Naive B cell (primary cell): ENCODE measurements at regions not wholly inside any gene's neighbourhood (a gene's known extent, or its start where the extent isn't known, plus 50 kb on each side); places are given as distances from the start of the nearest gene placed in this dataset.
"Not testable (repeated sequence)": the region's sequence is repeated elsewhere in the genome, so short reads cannot be mapped to it uniquely, and the experiment has no call there.

Source experiments
- ATAC-seq, 2 donors: fragments of 150-1000 bp; cut with Tn5 transposase; 2 replicates each; pipeline ENCODE4 v1.10.0; 2021; ENCODE audit warnings: low read depth in 2 of 2, mild to moderate bottlenecking in 2 of 2, moderate library complexity in 2 of 2
- DNase-seq: peaks from one replicate; pipeline ENCODE4 v3.0.0; 2022
- H3K27ac Mint-ChIP-seq, 6 donors: one replicate each; pipeline ENCODE4 v1.8.0; 2020 to 2022; ENCODE audit warnings: mild to moderate bottlenecking in 6 of 6, mixed read lengths in 6 of 6, moderate library complexity in 5 of 6, inconsistent platforms in 2 of 6
- H3K27me3 Mint-ChIP-seq, 3 donors: one replicate each; pipeline ENCODE4 v1.8.0; 2021 to 2022; ENCODE audit warnings: mixed read lengths in 3 of 3, mild to moderate bottlenecking in 1 of 3
- H3K36me3 Mint-ChIP-seq, 2 donors: one replicate each; pipeline ENCODE4 v1.8.0; 2020 to 2022; ENCODE audit warnings: mixed read lengths in 2 of 2, inconsistent platforms in 1 of 2, mild to moderate bottlenecking in 1 of 2
- H3K4me1 Mint-ChIP-seq, 3 donors: one replicate each; pipeline ENCODE4 v1.8.0; 2020 to 2022; ENCODE audit warnings: mixed read lengths in 3 of 3, inconsistent platforms in 1 of 3, mild to moderate bottlenecking in 1 of 3, moderate library complexity in 1 of 3
- H3K4me3 Mint-ChIP-seq, 8 donors: one replicate each; pipeline ENCODE4 v1.8.0; 2020 to 2022; ENCODE audit warnings: mild to moderate bottlenecking in 8 of 8, mixed read lengths in 8 of 8, moderate library complexity in 8 of 8, inconsistent platforms in 2 of 8
- H3K9me3 Mint-ChIP-seq, 7 donors: one replicate each; pipeline ENCODE4 v1.8.0; 2020 to 2022; ENCODE audit warnings: mixed read lengths in 7 of 7, mild to moderate bottlenecking in 5 of 7, inconsistent platforms in 2 of 7, moderate library complexity in 1 of 7

DNA sequence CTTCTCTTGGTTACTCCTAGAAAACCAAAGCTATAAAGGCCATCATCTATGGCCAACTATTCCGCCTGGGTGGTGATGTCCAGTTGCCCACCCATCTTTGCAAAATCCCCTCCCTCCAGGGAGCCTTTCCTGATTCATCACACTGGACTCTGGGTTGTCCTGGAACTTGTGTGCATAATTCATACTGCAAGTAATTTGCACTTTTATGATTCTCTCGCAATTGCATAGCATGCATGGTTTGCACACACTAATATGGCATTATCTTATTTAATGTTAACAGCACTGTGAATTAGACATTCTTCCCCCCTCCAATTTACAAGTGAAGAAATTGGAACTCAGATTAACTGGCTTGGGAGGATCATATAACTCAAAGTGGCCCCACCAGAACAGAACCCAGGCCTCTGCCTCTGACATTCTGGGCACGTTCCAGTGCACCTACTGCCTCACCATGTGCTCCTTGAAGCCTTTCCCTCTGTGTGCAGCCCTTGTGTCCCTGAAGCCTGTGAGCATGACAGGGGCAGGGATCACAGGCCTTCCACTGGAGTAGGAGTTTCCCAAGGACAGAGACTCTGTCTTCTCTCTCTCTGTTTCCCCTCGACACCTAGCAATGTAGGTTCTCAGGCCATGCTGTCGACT, 98.9 kb upstream of the IPO9 start:
- H3K4me1 Mint-ChIP-seq, result peaks cover 0 to 4% (median 0%) of the 10 kb centered on the region in 3 donors
- DNase-seq, result no peak
- no peak for ATAC-seq
- H3K9me3 Mint-ChIP-seq, result no peaks in the 10 kb centered on the region
- no peak overlapping the region for H3K4me3 Mint-ChIP-seq
- H3K36me3 Mint-ChIP-seq, result no peaks in the 10 kb centered on the region
- H3K27me3 Mint-ChIP-seq, result peaks cover 2 to 22% (median 3%) of the 10 kb centered on the region in 3 donors
- peak overlapping the region in 1 of 6 donors; percentile 24 for H3K27ac Mint-ChIP-seq

DNA sequence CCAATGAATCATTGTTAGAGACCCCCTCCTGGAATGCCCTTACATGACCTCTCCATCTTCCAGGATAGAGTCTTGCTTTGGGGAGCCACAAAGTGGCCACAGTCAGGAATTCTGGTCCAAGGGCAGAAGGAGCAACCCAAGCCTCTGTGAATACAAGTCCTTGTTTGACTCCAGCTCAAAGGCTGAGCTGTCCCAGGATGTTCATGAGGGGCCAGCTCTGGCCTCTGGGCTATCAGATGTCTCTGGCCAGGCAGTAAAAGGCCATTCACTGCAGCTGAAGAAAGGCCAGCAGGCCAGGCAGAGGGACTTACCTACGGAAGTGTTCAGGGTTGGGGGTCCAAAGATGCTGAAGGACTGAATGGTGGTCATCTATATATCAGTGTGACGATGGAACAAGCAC, 98.3 kb upstream of the IPO9 start:
- Mint-ChIP-seq H3K27me3 (peaks cover 0 to 22% (median 3%) of the 10 kb centered on the region in 3 donors), H3K4me3 (no peak overlapping the region), H3K27ac (no peak overlapping the region), H3K36me3 (no peaks in the 10 kb centered on the region), H3K4me1 (peaks cover 0 to 4% (median 0%) of the 10 kb centered on the region in 3 donors), H3K9me3 (no peaks in the 10 kb centered on the region)
- DNase-seq, result no peak
- no peak for ATAC-seq

DNA sequence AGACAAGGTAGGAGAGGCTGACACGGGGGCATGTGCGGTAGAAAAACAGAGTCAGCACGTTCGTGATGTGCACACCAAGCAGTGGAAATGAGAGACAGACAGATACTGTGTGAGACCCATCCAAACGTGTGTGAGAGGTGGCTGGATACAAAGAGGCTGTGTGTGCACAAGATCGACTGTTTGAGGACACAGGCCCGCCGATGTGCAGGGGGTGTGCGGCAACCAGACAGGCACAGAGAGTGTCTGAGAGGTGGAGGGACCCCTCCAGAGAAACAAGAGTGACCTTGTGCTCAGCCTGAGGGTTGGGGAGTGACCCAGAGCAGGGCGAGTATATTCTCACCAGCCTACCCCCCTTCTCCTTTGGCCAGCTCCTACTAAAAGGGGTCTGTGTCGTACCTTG, 97.8 kb upstream of the IPO9 start:
- no peak for ATAC-seq
- Mint-ChIP-seq H3K27ac (no peak overlapping the region), H3K36me3 (no peaks in the 10 kb centered on the region), H3K4me1 (peaks cover 3 to 4% (median 4%) of the 10 kb centered on the region in 3 donors), H3K9me3 (no peaks in the 10 kb centered on the region), H3K27me3 (peaks cover 0 to 22% (median 3%) of the 10 kb centered on the region in 3 donors), H3K4me3 (no peak overlapping the region)
- DNase-seq, result no peak

DNA sequence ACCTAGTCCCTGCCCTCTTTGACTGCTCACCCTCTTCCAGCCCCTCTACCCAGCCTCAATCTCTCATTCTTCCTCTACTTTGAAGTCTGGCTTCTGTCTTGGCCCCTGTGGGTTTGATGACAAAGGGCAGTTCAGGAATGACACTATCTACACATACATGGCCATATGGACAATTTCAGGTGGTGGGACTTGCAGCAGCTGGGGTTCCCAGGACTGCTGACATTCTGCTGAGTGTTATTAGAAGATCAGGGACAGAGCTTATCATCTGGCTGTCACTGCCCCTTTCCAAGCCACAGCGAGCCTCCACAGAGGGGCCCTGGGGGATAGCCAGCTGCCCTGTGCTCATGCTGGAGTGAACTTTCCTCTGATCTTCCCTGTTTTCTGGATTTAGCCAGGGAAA, 97.4 kb upstream of the IPO9 start:
- no peak for ATAC-seq
- no peak for DNase-seq
- H3K9me3 Mint-ChIP-seq, result no peaks in the 10 kb centered on the region
- H3K4me1 Mint-ChIP-seq, result peaks cover 7 to 9% (median 8%) of the 10 kb centered on the region in 3 donors
- peak overlapping the region in 1 of 8 donors; percentile 42 for H3K4me3 Mint-ChIP-seq
- H3K27ac Mint-ChIP-seq, result no peak overlapping the region
- peaks cover 0 to 22% (median 3%) of the 10 kb centered on the region in 3 donors for H3K27me3 Mint-ChIP-seq
- H3K36me3 Mint-ChIP-seq, result no peaks in the 10 kb centered on the region

DNA sequence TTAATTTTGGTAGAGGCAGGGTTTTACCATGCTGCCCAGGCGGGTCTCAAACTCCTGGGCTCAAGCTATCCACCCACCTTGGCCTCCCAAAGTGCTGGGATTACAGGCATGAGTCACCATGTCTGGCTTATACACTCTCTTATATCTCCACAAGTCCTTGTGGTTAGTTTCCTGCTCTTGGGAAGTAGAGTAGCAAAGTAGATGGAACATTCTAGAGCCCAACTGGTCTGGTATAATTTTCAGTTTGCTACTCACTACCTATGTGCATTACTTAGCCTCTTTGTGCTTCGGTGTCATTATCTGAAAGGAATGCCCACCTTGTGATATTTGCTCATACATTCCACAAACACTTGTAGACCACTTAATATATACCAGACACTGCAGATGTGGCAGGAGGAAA, 96.6 kb upstream of the IPO9 start:
- ATAC-seq, result no peak
- Mint-ChIP-seq H3K36me3 (no peaks in the 10 kb centered on the region), H3K4me3 (no peak overlapping the region), H3K4me1 (peaks cover 15 to 16% (median 16%) of the 10 kb centered on the region in 3 donors), H3K27me3 (peaks cover 0 to 22% (median 3%) of the 10 kb centered on the region in 3 donors), H3K9me3 (no peaks in the 10 kb centered on the region), H3K27ac (no peak overlapping the region)
- no peak for DNase-seq

DNA sequence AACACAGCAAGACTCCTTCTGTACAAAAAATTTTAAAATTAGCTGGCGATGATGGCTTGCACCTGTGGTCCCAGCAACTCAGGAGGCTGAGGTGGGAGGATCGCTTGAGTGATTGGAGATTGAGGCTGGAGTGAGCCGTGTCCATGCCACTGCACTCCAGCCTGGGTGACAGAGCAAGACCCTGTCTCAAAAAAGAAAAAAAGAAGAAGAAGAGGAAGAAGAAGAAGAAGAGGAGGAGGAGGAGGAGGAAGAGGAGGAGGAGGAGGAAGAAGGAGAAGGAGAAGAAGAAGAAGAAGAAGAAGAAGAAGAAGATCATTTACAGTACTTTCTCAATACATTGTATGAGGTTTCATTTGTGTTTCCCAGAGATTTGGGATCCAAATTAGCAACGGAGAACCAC, 94.7 kb upstream of the IPO9 start:
- H3K4me1 Mint-ChIP-seq, result peaks cover 20 to 30% (median 30%) of the 10 kb centered on the region in 3 donors
- DNase-seq, H3K9me3 Mint-ChIP-seq, H3K4me3 Mint-ChIP-seq, ATAC-seq, H3K36me3 Mint-ChIP-seq: not testable (repeated sequence)
- H3K27ac Mint-ChIP-seq, result peak overlapping the region in 2 of 6 donors; percentile 47 to 72
- H3K27me3 Mint-ChIP-seq, result peaks cover 0 to 22% (median 3%) of the 10 kb centered on the region in 3 donors

DNA sequence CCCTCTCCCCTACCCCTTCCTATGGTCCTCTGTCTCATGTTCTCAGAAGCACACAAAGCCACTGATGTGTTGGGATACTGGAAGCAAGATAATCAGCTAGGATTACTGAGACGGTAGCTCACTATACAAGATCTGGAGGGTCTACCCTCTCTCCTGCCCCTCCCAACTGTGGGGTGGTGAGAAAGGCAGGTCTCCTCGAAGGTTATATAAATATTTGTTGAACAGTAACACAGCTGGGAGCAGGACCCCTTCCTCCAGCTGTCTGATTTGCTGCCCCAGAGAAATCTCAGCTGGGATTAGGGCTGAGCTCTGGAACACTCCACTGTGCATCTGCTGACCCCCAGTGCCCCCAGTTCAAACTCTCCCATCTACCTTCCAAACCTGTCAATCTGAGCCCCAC, 94.2 kb upstream of the IPO9 start:
- DNase-seq (no peak), ATAC-seq (no peak)
- Mint-ChIP-seq H3K36me3 (no peaks in the 10 kb centered on the region), H3K4me1 (peaks cover 20 to 34% (median 34%) of the 10 kb centered on the region in 3 donors), H3K9me3 (no peaks in the 10 kb centered on the region), H3K27me3 (peaks cover 0 to 21% (median 3%) of the 10 kb centered on the region in 3 donors), H3K27ac (peak overlapping the region in 2 of 6 donors; percentile 29 to 54), H3K4me3 (no peak overlapping the region)

DNA sequence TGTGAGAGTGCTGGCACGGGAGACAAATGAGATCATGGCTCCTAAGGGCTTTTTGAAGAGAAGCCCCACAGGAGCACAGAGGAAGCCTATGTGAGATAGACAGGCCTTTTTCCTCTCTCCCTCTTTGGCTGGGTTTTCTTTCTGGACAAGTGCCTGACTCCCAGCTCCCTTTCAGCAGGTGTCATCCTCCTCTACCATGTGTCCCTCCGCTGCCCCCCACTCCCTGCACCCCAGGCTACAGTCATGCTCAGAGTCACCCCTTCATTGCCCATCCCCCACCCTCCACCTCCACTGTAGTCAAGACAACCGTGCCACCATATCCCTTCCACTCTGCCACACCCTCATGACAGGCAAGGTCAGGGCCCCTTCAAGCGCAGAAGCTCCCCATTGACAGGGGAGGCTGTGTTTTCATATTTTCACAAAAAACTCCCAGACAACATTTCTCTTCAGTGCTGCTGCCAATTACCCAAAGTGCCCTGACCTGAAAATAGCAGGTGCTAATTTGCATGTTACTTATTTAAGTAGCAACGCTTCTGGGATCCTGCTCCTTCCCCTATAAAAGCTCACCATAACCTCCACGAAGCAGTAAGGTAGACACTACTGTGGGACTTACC, 92.1 kb upstream of the IPO9 start:
- Mint-ChIP-seq H3K27ac (peak overlapping the region in 4 of 6 donors; percentile 56 to 92 (median 90)), H3K27me3 (peaks cover 0 to 6% (median 0%) of the 10 kb centered on the region in 3 donors), H3K4me3 (peak overlapping the region in 6 of 8 donors; percentile 34 to 92 (median 68)), H3K4me1 (peaks cover 32 to 52% (median 44%) of the 10 kb centered on the region in 3 donors), H3K36me3 (no peaks in the 10 kb centered on the region), H3K9me3 (no peaks in the 10 kb centered on the region)
- peak; percentile 15 for DNase-seq
- peak; percentile 46 to 50 for ATAC-seq

DNA sequence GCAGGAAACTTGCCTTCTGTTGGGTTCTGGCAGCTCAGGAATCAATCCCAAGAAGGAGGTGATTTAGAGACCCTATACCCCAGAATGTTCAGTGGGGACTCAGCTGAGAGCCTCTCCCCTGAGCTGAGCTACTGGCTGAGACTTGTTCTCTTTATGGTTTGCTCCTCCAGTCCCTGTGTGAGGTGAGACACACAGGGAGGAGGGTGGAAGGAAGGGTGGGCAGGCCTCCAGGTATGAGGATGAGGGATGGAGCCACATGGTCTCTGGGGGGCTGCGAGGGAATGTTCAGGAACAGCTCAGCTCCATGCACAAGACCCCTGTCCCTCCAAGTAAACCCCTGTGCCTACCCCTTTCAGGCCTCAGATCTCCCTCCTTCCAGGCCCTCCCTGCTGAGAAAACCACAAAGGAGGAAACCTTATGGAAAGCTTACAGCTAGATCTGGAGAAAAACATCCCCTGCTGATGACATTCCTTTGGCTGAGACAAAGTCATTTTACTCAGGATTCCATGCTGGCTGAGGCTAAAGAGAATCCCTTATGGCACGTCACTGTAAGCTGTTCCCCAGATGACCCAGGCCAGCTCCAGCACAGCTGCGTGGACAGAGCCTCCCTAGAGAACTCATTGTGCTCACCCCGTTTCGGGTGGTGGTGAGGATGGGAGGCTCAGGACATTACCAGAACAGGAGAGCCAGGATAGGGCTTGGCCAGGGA, 91.5 kb upstream of the IPO9 start:
- DNase-seq, result no peak
- Mint-ChIP-seq H3K4me1 (peaks cover 32 to 56% (median 44%) of the 10 kb centered on the region in 3 donors), H3K4me3 (peak overlapping the region in 5 of 8 donors; percentile 65 to 92 (median 69)), H3K9me3 (no peaks in the 10 kb centered on the region), H3K36me3 (no peaks in the 10 kb centered on the region), H3K27ac (peak overlapping the region in 3 of 6 donors; percentile 27 to 91 (median 89)), H3K27me3 (peaks cover 0 to 6% (median 0%) of the 10 kb centered on the region in 3 donors)
- ATAC-seq, result no peak

DNA sequence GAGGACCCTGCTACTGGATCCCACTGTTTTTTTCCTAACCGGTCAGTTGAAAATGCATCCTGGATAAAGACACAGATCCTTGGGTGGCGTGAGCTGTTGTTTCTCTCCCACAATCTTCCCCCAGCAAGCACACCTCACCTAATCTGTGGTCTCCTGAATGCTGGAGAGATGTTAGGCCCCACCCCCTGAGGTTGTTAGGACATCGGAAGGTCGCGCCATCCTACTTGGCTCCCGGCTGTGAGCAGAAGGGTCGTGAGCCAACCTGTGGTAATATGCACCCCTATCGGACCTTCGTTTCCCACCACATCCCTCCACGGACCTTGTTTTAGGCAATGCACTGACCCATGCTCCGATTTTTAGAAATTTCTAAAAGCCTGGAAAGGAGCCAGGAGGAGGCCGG, 89.9 kb upstream of the IPO9 start:
- Mint-ChIP-seq H3K9me3 (no peaks in the 10 kb centered on the region), H3K4me1 (peaks cover 28 to 58% (median 44%) of the 10 kb centered on the region in 3 donors), H3K36me3 (no peaks in the 10 kb centered on the region), H3K27me3 (no peaks in the 10 kb centered on the region), H3K27ac (peak overlapping the region in 3 of 6 donors; percentile 41 to 82 (median 82)), H3K4me3 (peak overlapping the region; percentile 90 to 98 (median 96))
- ATAC-seq (no peak), DNase-seq (no peak)

DNA sequence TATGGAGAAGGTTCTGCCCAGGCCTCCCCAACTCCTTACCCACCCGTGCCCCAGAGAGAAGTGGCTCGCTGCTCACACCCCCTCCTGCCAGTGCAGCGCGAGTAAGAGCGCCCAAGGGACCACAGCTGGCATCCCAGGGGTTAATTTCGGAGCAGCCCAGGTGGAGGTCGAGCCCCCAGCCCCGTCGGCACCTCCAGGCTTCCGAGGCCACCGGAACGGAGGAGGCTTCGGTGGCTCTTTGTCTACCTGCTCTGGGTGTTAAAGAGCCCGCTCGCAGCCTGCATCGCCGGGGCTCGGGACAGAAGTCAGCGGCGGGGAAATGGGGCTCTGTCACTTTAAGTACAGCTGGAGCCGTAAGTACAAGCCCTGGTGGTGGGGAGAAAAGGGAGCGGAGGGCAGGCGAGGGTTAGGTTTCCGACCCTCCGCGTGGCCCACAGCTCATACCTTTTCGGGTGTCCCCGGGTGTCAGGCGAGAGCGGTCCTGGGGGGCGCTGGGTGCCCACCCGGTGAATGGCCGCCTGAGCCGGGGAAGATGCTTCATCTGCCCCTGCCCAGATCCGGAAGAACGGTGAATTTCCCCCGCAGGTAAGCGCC, 89.4 kb upstream of the IPO9 start:
- no peaks in the 10 kb centered on the region for H3K36me3 Mint-ChIP-seq
- no peaks in the 10 kb centered on the region for H3K9me3 Mint-ChIP-seq
- DNase-seq (peak; percentile 56), ATAC-seq (peak; percentile 81 to 84)
- H3K27ac Mint-ChIP-seq, result peak overlapping the region in 4 of 6 donors; percentile 41 to 82 (median 75)
- H3K4me1 Mint-ChIP-seq, result peaks cover 28 to 58% (median 44%) of the 10 kb centered on the region in 3 donors
- H3K4me3 Mint-ChIP-seq, result peak overlapping the region; percentile 90 to 98 (median 96)
- H3K27me3 Mint-ChIP-seq, result no peaks in the 10 kb centered on the region

DNA sequence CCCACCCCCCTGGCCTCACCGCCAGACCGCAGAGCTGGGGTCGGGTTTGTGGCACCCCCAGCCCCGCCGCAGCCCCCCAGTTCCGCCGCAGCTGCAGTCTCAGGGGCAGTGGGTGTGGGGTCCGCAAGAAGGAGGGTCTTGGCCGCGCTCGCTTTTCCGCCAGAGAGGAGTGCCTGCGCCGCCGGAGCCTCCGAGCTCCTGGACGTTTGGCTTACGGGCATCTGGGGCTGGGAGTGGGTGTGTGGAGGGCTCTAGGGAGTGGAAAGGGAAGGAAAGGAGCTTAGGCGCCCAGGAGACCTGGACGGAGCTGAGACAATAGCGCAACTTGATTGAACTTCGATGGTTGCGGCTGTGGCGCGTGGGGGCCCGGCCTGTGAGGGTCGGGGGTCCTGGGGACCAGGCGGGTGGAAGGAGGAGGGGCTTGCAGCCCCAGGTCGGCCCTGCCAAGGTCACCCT, 88.8 kb upstream of the IPO9 start:
- Mint-ChIP-seq H3K4me1 (peaks cover 28 to 58% (median 44%) of the 10 kb centered on the region in 3 donors), H3K9me3 (no peaks in the 10 kb centered on the region), H3K27me3 (no peaks in the 10 kb centered on the region), H3K27ac (peak overlapping the region in 4 of 6 donors; percentile 44 to 93 (median 86)), H3K36me3 (no peaks in the 10 kb centered on the region), H3K4me3 (peak overlapping the region; percentile 90 to 98 (median 96))
- DNase-seq (no peak), ATAC-seq (peak; percentile 5 to 15)

DNA sequence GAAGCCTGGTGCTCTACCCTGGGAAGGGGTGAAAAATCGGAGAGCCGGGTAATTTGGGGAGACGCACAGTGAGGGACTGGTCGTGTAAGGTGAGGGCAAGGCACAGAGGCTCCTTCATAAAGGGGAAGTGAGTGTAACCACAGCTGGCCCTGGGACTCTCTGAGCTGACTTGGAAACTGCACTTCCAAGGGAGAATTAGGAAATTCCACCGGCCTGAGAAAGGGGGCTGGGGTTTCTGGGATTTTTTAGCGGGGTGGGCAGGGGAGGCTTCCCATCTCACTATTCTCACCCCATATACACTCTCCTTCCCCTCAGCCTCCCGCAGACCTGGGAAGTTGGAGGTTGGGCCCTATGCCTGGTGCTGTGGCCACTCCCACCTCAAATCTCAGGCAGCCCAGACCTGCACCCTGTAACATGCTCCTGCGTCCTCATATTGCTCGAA, 88.3 kb upstream of the IPO9 start:
- no peaks in the 10 kb centered on the region for H3K9me3 Mint-ChIP-seq
- ATAC-seq (peak; percentile 45 to 48), DNase-seq (peak; percentile 25)
- peaks cover 28 to 58% (median 44%) of the 10 kb centered on the region in 3 donors for H3K4me1 Mint-ChIP-seq
- no peaks in the 10 kb centered on the region for H3K36me3 Mint-ChIP-seq
- H3K27me3 Mint-ChIP-seq, result no peaks in the 10 kb centered on the region
- H3K4me3 Mint-ChIP-seq, result peak overlapping the region; percentile 90 to 98 (median 96)
- H3K27ac Mint-ChIP-seq, result peak overlapping the region in 5 of 6 donors; percentile 61 to 96 (median 91)
